ENCODE measurements at regions not wholly inside any gene's neighbourhood (a gene's known extent, or its start where the extent isn't known, plus 50 kb on each side); places are given as distances from the start of the nearest gene placed in this dataset.

DNA sequence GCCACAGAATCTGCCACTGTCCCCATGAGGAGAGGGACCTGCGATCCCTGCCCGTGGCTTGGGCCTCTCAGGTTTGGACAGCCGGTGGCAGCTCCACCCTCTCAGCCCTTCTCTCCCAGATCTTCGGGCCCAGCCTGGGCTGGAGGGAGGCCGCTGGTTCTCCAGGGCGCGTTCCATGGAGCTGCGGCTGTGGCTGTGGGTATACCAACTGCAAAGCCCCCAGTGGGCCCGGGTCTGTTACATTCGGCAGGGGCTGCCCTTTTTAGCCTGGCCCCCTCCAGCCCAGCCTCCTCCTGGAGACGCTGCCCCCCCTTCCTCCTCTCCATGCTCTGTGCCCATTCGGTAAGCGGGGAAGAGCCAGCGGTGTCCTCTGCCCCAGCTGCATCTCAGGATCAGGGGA is 64.7 kb upstream of the ZNF469 start:
- TF ChIP-seq POLR2AphosphoS5 (IDR thresholded peaks at IDR 0.05; ENCODE audit: low read depth, low read length) (no peak), POLR2A (IDR thresholded peaks at IDR 0.05; ENCODE audit: low read depth, low read length) (no peak)
